Glomerular visceral epithelial cell (primary cell): ENCODE measurements at regions not wholly inside any gene's neighbourhood (a gene's known extent, or its start where the extent isn't known, plus 50 kb on each side); places are given as distances from the start of the nearest gene placed in this dataset.
A peak's percentile ranks its signal among the peaks of the same experiment; 100 is the strongest.
"Not testable (repeated sequence)": the region's sequence is repeated elsewhere in the genome, so short reads cannot be mapped to it uniquely, and the experiment has no call there.

Experiments used
- DNase-seq: peaks from one replicate; pipeline ENCODE4 v3.0.0-alpha.2; 2016; ENCODE audit errors: extremely low spot score

DNA sequence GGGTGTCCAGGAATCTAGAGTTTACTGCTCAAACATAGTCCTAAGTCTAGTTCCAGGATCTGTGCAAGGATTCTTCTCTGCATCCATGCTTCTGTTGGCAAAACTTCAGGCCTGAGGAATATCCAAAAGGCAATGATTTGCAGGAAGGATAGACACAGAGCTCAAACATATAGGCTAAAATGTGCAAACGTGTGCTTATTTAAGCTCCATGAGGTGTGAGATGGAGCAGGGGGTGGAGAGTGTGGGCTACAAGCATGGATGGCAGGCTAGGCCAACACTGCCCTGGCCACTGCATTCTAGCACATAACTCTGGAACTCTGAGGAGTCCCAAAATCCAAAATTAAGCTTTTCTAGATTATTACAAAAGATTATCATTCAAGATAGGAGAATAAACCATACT, 301.1 kb downstream of the PAX3 start:
- no peak for DNase-seq

DNA sequence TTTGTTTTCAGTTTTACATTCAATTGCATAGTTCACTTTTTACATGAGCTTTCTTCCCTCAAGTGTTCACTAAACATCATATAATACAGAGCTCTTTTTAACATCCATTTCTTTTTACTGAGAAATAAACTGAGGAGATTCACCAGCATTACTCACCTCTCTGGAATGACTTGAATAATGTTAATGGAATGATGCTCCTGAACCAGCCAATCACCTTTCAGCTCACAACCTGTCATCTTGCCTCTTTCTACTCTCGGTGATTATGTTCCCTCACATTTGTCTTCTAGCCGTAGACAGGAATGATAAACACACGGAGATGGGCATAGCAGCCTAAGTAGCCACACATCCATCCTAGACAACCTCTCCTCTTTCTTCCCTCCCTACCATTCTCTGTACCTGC, 301.7 kb downstream of the PAX3 start:
- DNase-seq: peak; percentile 92

GRCh38 chr2:221994926-221995325, 303.9 kb downstream of the PAX3 start:
- no peak for DNase-seq

- not testable (repeated sequence) for DNase-seq
Measured at GRCh38 chr2:221984376-221984775, 314.4 kb downstream of the PAX3 start.

DNA sequence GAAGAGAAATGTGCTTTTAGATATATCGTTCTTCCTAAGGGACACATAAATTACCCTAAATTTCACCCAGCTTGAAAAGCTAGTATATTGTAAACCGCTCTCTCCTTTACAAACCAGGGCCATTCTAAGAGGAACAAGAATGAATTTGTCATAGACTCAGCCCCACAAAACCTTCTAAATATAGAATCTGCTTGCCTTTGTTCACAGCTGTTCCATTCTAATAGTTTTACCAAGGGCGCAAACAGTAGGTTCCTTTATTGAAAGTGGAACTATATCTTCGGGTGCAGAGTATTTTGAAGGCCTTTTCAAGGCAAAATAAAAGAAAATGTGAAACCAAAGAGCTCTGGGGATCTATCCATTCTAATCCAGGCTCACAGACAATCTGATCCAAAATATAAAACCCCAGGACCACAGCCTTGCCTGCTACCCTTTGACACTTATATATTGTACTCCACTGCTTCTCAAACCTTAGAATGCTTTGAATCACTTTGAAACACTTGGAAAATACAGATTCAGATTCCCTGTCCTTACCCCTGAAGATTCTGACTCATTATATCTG, 316.8 kb downstream of the PAX3 start:
- no peak for DNase-seq

GRCh38 chr2:221975151-221975550, 323.6 kb downstream of the PAX3 start:
- no peak for DNase-seq

- no peak for DNase-seq
Measured at GRCh38 chr2:221973902-221974301, 324.9 kb downstream of the PAX3 start.

DNA sequence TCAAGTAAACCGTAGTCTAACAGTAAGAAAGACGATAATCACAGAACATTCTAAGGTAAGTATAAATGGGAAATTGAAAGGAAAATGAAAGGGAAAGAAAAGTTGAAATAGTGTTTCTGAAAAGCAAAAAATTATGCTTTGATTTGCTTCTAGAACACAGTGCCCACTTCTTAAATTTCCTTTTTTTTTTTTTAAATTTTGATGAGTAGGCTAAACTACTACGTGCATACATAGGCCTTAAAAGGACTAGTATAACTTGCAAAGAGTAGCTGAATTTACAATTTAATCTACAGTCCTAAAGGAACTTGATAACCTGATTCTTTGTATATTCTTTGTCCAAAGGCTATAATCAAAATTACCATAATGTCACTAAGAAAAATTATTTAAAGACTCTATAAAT, 325.3 kb downstream of the PAX3 start:
- DNase-seq: no peak

GRCh38 chr2:221972813-221973478, 325.9 kb downstream of the PAX3 start:
- DNase-seq: no peak

DNA sequence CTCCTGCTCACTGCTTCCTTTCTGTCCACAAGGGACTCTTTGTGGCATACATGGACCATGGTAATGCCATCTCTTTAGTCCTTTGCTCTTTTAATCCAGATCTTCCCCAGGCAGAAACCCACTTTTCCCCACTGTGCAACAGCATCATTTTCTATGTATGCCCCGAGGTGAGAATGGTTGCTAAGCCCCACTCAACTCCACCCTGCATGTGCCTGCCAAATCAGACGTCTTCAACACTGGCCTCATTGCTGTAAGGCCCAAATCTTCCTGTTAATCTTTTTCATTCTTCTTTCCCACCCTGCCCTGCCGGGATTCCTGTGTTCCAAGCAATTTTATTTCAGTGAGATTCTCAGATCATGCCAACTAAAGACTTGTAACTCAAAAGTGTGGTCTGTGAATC, 328.4 kb downstream of the PAX3 start:
- DNase-seq: no peak

- DNase-seq: no peak
Measured at GRCh38 chr2:221969830-221970144, 329.0 kb downstream of the PAX3 start.

GRCh38 chr2:221969087-221969829, 329.5 kb downstream of the PAX3 start:
- peak; percentile 53 for DNase-seq

- no peak for DNase-seq
Measured at GRCh38 chr2:221962186-221962585, 336.6 kb downstream of the PAX3 start.

GRCh38 chr2:221961561-221961960, 337.2 kb downstream of the PAX3 start:
- no peak for DNase-seq

DNA sequence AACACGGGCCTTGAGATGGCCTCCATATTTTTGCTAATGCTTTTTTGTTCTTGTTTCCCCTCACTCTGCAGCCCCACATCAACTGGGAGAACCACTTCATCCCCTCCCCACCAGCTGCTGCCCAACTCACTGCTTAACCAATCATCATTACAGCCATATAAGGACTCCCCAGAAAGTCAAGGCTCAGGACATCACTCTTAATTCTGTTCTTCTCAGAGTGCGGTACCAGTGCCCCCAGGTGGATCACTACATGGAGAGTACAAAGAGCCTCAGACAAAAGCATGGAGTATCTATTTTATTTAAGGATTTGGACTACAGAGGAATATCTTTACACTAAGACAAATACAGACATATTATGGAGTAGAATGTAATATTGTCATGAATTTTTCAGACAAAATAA, 340.6 kb downstream of the PAX3 start:
- DNase-seq: no peak

- DNase-seq: no peak
Measured at GRCh38 chr2:221948076-221948475, 350.7 kb downstream of the PAX3 start.

- DNase-seq: not testable (repeated sequence)
Measured at GRCh38 chr2:221944452-221944851, 354.3 kb downstream of the PAX3 start.

DNA sequence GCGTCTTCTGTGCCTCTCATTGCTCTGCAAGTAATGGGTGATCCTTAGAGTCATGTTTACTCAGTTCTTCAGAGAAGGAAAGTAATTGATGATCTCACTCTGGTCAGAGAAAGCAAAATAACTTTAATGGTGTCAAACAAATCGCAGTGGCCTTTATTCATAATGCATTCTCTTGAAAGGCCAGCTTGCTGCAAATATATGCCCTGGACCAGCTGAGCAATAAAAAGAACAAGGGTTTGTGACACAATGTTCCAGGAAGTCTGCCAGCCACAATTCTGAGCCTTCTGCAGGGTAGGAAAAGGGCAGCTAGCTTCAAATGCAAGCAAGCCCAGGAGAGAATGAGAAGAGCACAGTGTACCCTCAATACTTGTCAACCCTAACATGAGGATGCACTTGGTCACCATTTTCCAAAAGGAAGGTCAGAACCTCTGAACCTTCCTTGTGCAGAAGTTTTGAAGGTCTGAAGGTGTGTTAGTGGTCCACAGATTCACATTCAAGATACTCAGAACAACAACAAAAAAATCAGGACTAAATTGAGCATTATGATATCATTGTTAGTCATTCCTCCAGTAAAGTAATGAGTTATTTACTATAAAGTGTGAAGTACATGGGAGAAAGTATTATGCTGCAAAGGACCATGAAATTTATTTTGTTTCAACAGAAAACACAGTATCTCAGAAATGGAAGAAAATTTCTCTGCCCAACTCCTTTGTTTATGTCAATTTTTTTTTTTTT, 355.6 kb downstream of the PAX3 start:
- DNase-seq: peak; percentile 43

DNA sequence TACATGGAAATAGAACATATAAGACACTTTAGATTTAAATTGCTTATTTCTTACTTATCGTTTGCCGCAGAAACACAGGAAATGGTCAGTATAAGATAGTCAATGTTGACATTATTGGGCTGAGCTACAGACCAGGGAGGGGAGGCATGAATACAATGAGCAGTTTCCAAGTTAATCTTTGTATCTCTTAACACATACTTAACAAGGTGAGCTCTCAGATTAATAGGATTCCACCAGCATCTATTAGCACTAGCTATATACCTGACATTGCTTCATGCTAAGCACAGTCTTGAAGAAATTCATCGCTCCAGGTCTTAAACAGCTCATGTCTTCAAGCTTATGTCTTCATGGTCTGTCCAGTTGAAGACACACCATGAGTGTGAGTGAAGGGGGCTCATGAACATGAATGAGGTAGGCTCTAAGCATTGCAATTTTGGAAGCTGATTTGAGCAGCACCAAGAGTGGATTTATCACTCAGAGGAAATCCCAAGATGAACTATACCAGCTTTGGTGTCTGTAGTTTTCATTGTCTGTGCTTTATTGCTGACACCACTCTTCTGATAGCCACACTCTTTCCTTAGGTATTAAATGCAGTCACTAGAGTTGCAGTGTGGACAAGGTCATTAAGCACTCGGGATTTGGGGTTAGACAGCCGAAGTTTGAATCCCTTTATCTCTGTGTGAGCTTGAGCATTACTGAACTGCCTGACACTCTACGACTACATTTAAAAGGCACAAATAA, 359.3 kb upstream of the EPHA4 start:
- DNase-seq: no peak

DNA sequence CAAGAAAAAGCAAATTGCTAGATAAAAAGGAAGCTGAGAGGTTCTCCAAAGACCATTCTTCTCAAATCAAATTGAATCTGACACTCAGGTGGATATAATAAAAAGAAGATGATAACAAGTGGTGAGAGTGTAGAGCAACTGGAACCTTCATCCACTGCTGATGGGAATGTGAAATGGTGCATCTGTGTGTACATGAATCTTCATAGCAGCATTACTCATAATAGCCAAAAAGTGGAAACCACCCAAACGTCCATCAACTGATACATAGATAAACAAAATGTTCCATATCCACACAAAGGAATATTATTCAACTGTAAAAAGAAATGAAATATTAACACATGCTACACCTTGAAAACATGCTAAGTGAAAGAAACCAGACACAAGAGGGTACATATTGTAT, 357.2 kb upstream of the EPHA4 start:
- no peak for DNase-seq

- DNase-seq: no peak
Measured at GRCh38 chr2:221926327-221926726, 354.2 kb upstream of the EPHA4 start.

GRCh38 chr2:221924576-221924975, 352.5 kb upstream of the EPHA4 start:
- no peak for DNase-seq
